ENCODE measurements at regions not wholly inside any gene's neighbourhood (a gene's known extent, or its start where the extent isn't known, plus 50 kb on each side); places are given as distances from the start of the nearest gene placed in this dataset.
"Not testable (repeated sequence)": the region's sequence is repeated elsewhere in the genome, so short reads cannot be mapped to it uniquely, and the experiment has no call there.

GRCh38 chr6:40879169-40879568 is 159.9 kb downstream of the UNC5CL start:
- H3K9me3 ChIP-seq (ENCODE audit: control insufficient read depth, low read length), result no peaks in the 10 kb centered on the region
- H3K27ac ChIP-seq (ENCODE audit: insufficient read depth, low read length, poor library complexity, severe bottlenecking), result no peak overlapping the region
- no peaks in the 10 kb centered on the region for H3K27me3 ChIP-seq (replicated peaks; ENCODE audit: control insufficient read depth, insufficient read depth, low read length, poor library complexity, severe bottlenecking)
- no peak for DNase-seq
- H3K4me1 ChIP-seq (ENCODE audit: control insufficient read depth, insufficient read depth, low read length, poor library complexity, severe bottlenecking), result no peaks in the 10 kb centered on the region
- no peak overlapping the region for H3K4me3 ChIP-seq (ENCODE audit: insufficient read depth, low read depth, low read length, poor library complexity, severe bottlenecking)
- H3K36me3 ChIP-seq (ENCODE audit: control insufficient read depth, insufficient read depth, low read length), result no peaks in the 10 kb centered on the region

- no peaks in the 10 kb centered on the region for H3K27me3 ChIP-seq (replicated peaks; ENCODE audit: control insufficient read depth, insufficient read depth, low read length, poor library complexity, severe bottlenecking)
- DNase-seq, result no peak
- no peaks in the 10 kb centered on the region for H3K36me3 ChIP-seq (ENCODE audit: control insufficient read depth, insufficient read depth, low read length)
- no peak overlapping the region for H3K4me3 ChIP-seq (ENCODE audit: insufficient read depth, low read depth, low read length, poor library complexity, severe bottlenecking)
- H3K27ac ChIP-seq (ENCODE audit: insufficient read depth, low read length, poor library complexity, severe bottlenecking), result no peak overlapping the region
- no peaks in the 10 kb centered on the region for H3K9me3 ChIP-seq (ENCODE audit: control insufficient read depth, low read length)
- H3K4me1 ChIP-seq (ENCODE audit: control insufficient read depth, insufficient read depth, low read length, poor library complexity, severe bottlenecking), result no peaks in the 10 kb centered on the region
Observed at GRCh38 chr6:40877362-40877761, 161.7 kb downstream of the UNC5CL start.

DNA sequence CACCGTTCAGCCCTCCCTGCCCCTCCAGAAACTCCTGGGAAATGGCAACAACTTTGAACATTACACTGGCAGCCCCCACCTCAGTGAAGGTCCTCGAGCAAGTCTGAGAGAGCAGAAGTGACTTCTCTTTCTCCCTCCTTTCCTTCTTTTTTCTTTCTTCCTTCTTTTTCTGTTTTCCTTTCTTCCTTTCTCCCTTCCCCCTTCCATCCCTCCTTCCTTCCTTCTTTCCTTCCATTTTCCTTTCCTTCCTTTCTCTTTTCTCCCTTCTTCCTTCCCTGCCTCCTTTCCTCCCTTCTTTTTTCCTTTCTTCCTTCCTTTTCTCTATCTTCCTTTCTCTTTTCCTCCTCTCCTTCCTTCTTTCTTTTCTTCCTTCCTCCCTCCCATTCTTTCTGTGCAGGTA is 162.7 kb downstream of the UNC5CL start:
- no peak for DNase-seq
- H3K27ac ChIP-seq (ENCODE audit: insufficient read depth, low read length, poor library complexity, severe bottlenecking), result no peak overlapping the region
- H3K4me3 ChIP-seq (ENCODE audit: insufficient read depth, low read depth, low read length, poor library complexity, severe bottlenecking), result no peak overlapping the region
- no peaks in the 10 kb centered on the region for H3K4me1 ChIP-seq (ENCODE audit: control insufficient read depth, insufficient read depth, low read length, poor library complexity, severe bottlenecking)
- no peaks in the 10 kb centered on the region for H3K36me3 ChIP-seq (ENCODE audit: control insufficient read depth, insufficient read depth, low read length)
- no peaks in the 10 kb centered on the region for H3K27me3 ChIP-seq (replicated peaks; ENCODE audit: control insufficient read depth, insufficient read depth, low read length, poor library complexity, severe bottlenecking)
- no peaks in the 10 kb centered on the region for H3K9me3 ChIP-seq (ENCODE audit: control insufficient read depth, low read length)

- no peak overlapping the region for H3K4me3 ChIP-seq (ENCODE audit: insufficient read depth, low read depth, low read length, poor library complexity, severe bottlenecking)
- no peaks in the 10 kb centered on the region for H3K27me3 ChIP-seq (replicated peaks; ENCODE audit: control insufficient read depth, insufficient read depth, low read length, poor library complexity, severe bottlenecking)
- no peak for DNase-seq
- no peak overlapping the region for H3K27ac ChIP-seq (ENCODE audit: insufficient read depth, low read length, poor library complexity, severe bottlenecking)
- H3K9me3 ChIP-seq (ENCODE audit: control insufficient read depth, low read length), result no peaks in the 10 kb centered on the region
- no peaks in the 10 kb centered on the region for H3K36me3 ChIP-seq (ENCODE audit: control insufficient read depth, insufficient read depth, low read length)
- no peaks in the 10 kb centered on the region for H3K4me1 ChIP-seq (ENCODE audit: control insufficient read depth, insufficient read depth, low read length, poor library complexity, severe bottlenecking)
Observed at GRCh38 chr6:40874495-40874894, 164.5 kb downstream of the UNC5CL start.

DNA sequence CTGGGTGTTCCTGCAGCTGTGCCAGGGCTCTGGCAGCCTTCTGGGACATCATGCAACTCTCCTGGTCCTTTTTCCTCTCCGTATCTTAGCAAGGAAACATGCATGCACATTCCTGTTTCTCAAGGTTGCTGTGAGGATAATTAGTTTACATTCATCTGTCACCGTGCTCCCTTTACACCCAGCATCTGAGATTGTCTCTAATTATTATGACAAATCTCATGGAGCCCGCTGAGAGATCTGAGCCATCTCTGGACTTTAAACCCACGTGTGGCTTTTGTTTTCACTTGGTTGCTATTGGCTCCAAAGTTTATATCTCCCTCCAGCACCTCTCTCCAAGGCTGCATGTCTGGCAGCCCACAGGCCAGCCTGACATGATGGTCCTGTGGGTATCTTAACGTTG is 167.6 kb downstream of the UNC5CL start:
- Histone ChIP-seq H3K4me3 (ENCODE audit: insufficient read depth, low read depth, low read length, poor library complexity, severe bottlenecking) (no peak overlapping the region), H3K27me3 (replicated peaks; ENCODE audit: control insufficient read depth, insufficient read depth, low read length, poor library complexity, severe bottlenecking) (no peaks in the 10 kb centered on the region), H3K36me3 (ENCODE audit: control insufficient read depth, insufficient read depth, low read length) (no peaks in the 10 kb centered on the region), H3K4me1 (ENCODE audit: control insufficient read depth, insufficient read depth, low read length, poor library complexity, severe bottlenecking) (no peaks in the 10 kb centered on the region), H3K27ac (ENCODE audit: insufficient read depth, low read length, poor library complexity, severe bottlenecking) (no peak overlapping the region), H3K9me3 (ENCODE audit: control insufficient read depth, low read length) (no peaks in the 10 kb centered on the region)
- no peak for DNase-seq

- H3K27ac ChIP-seq (ENCODE audit: insufficient read depth, low read length, poor library complexity, severe bottlenecking); H3K27me3 ChIP-seq (replicated peaks; ENCODE audit: control insufficient read depth, insufficient read depth, low read length, poor library complexity, severe bottlenecking); H3K9me3 ChIP-seq (ENCODE audit: control insufficient read depth, low read length); H3K36me3 ChIP-seq (ENCODE audit: control insufficient read depth, insufficient read depth, low read length); H3K4me1 ChIP-seq (ENCODE audit: control insufficient read depth, insufficient read depth, low read length, poor library complexity, severe bottlenecking); DNase-seq; H3K4me3 ChIP-seq (ENCODE audit: insufficient read depth, low read depth, low read length, poor library complexity, severe bottlenecking): not testable (repeated sequence)
Observed at GRCh38 chr6:40868089-40868865, 170.7 kb downstream of the UNC5CL start.

DNA sequence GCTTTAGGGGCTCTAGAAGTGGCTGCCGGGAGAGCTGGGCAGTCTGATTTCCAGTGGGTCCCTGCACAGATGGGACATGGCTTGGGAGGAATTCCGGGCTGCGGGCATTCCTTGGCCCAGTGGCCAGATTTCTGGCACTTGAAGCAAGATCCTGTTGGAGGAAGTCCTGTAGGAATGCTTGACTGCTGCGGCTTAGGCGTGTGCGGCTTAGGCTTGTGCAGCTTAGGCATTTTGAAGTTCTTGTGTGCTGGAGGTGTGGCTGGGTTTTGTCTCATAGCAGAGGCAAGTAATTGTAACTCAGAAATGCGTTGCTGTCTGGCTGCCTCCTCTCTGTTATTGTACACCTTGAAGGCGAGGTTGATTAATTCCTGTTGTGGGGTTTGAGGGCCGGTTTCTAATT is 171.5 kb downstream of the UNC5CL start:
- not testable (repeated sequence) for H3K4me3 ChIP-seq (ENCODE audit: insufficient read depth, low read depth, low read length, poor library complexity, severe bottlenecking); H3K27ac ChIP-seq (ENCODE audit: insufficient read depth, low read length, poor library complexity, severe bottlenecking); H3K9me3 ChIP-seq (ENCODE audit: control insufficient read depth, low read length); H3K27me3 ChIP-seq (replicated peaks; ENCODE audit: control insufficient read depth, insufficient read depth, low read length, poor library complexity, severe bottlenecking); H3K36me3 ChIP-seq (ENCODE audit: control insufficient read depth, insufficient read depth, low read length); DNase-seq; H3K4me1 ChIP-seq (ENCODE audit: control insufficient read depth, insufficient read depth, low read length, poor library complexity, severe bottlenecking)

- H3K4me3 ChIP-seq (ENCODE audit: insufficient read depth, low read depth, low read length, poor library complexity, severe bottlenecking); DNase-seq; H3K4me1 ChIP-seq (ENCODE audit: control insufficient read depth, insufficient read depth, low read length, poor library complexity, severe bottlenecking); H3K27ac ChIP-seq (ENCODE audit: insufficient read depth, low read length, poor library complexity, severe bottlenecking); H3K36me3 ChIP-seq (ENCODE audit: control insufficient read depth, insufficient read depth, low read length); H3K9me3 ChIP-seq (ENCODE audit: control insufficient read depth, low read length); H3K27me3 ChIP-seq (replicated peaks; ENCODE audit: control insufficient read depth, insufficient read depth, low read length, poor library complexity, severe bottlenecking): not testable (repeated sequence)
Observed at GRCh38 chr6:40865259-40865658, 173.8 kb downstream of the UNC5CL start.

DNA sequence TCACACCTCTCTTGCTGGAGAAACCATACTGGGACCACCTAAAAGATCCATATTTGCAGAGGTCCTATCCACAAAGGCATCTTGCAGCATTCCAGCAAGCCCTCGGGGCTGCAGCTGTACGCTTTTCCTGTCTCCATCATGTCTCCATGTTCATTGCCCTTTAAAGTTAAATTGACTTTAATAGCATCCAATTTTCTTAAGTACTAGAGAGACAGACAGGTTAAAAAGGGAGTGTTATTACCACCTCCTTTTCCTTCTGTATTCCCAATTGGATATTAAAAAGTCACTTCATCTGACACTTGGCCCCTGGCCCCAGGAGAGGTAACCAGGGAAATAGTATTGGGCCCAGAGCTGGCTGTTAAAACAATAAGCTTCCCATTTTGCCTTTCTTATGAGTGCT is 178.6 kb downstream of the UNC5CL start:
- H3K9me3 ChIP-seq (ENCODE audit: control insufficient read depth, low read length), result no peaks in the 10 kb centered on the region
- no peak overlapping the region for H3K4me3 ChIP-seq (ENCODE audit: insufficient read depth, low read depth, low read length, poor library complexity, severe bottlenecking)
- H3K36me3 ChIP-seq (ENCODE audit: control insufficient read depth, insufficient read depth, low read length), result no peaks in the 10 kb centered on the region
- DNase-seq, result no peak
- H3K27ac ChIP-seq (ENCODE audit: insufficient read depth, low read length, poor library complexity, severe bottlenecking), result no peak overlapping the region
- no peaks in the 10 kb centered on the region for H3K4me1 ChIP-seq (ENCODE audit: control insufficient read depth, insufficient read depth, low read length, poor library complexity, severe bottlenecking)
- peaks cover 9% of the 10 kb centered on the region for H3K27me3 ChIP-seq (replicated peaks; ENCODE audit: control insufficient read depth, insufficient read depth, low read length, poor library complexity, severe bottlenecking)

- H3K4me1 ChIP-seq (ENCODE audit: control insufficient read depth, insufficient read depth, low read length, poor library complexity, severe bottlenecking), result no peaks in the 10 kb centered on the region
- DNase-seq, result no peak
Observed at GRCh38 chr6:40856271-40856670, 182.8 kb downstream of the UNC5CL start.

More at GRCh38 chr6:40856271-40856670, 182.8 kb downstream of the UNC5CL start:
- Histone ChIP-seq H3K27me3 (replicated peaks; ENCODE audit: control insufficient read depth, insufficient read depth, low read length, poor library complexity, severe bottlenecking) (peaks cover 9% of the 10 kb centered on the region), H3K9me3 (ENCODE audit: control insufficient read depth, low read length) (no peaks in the 10 kb centered on the region), H3K4me3 (ENCODE audit: insufficient read depth, low read depth, low read length, poor library complexity, severe bottlenecking) (no peak overlapping the region), H3K36me3 (ENCODE audit: control insufficient read depth, insufficient read depth, low read length) (no peaks in the 10 kb centered on the region), H3K27ac (ENCODE audit: insufficient read depth, low read length, poor library complexity, severe bottlenecking) (no peak overlapping the region)
